HEK293 (cell line): ENCODE measurements at regions not wholly inside any gene's neighbourhood (a gene's known extent, or its start where the extent isn't known, plus 50 kb on each side); places are given as distances from the start of the nearest gene placed in this dataset.

ENCODE experiments used
- CTCF ChIA-PET: fragments of 350-600 bp; formaldehyde crosslinking; extraction: SDS; loops from one replicate; lab custom pipeline; 2021; ENCODE audit warnings: antibody characterized with exemption; lab: Yijun Ruan, JAX
- POLR2A ChIA-PET: fragments of 300-600 bp; formaldehyde crosslinking; extraction: SDS; loops from one replicate; lab custom pipeline; 2020; ENCODE audit warnings: antibody characterized with exemption, inconsistent platforms; lab: Yijun Ruan, JAX
- H3K27ac ChIP-seq: fragments of 200-500 bp; sonication (Bioruptor generic); 2 replicates; pipeline ENCODE4 v1.5.1; 2014; ENCODE audit warnings: low read depth, low read length, control low read depth, inconsistent platforms; ENCODE audit errors: extremely low read depth
- H3K36me3 ChIP-seq, 2 experiments: fragments of 200-500 bp in 1 of 2; sonication (Bioruptor generic) in 1 of 2; 1 replicate in 1 of 2; 2 replicates in 1 of 2; pipeline ENCODE4 v1.5.1; 2014 to 2017; ENCODE audit warnings: inconsistent platforms in 2 of 2, low read length in 2 of 2; ENCODE audit not compliant: control insufficient read depth in 2 of 2, insufficient read depth in 1 of 2
- H3K4me1 ChIP-seq: fragments of 200-500 bp; sonication (Bioruptor generic); 2 replicates; pipeline ENCODE4 v1.5.1; 2014; ENCODE audit warnings: mild to moderate bottlenecking, low read length, inconsistent platforms; ENCODE audit not compliant: control insufficient read depth, insufficient read depth
- H3K4me3 ChIP-seq: 2 replicates; pipeline ENCODE4 v1.5.1; 2011; ENCODE audit warnings: low read depth, mild to moderate bottlenecking, control low read depth, low read length, moderate library complexity
- H3K9me3 ChIP-seq: fragments of 200-500 bp; sonication (Bioruptor generic); 2 replicates; pipeline ENCODE4 v1.5.1; 2014; ENCODE audit warnings: low read depth, low read length, inconsistent platforms; ENCODE audit not compliant: control insufficient read depth, insufficient read depth
- KLF9 ChIP-seq: fragments of 450-650 bp; formaldehyde crosslinking; IDR thresholded peaks from 2 replicates; pipeline ENCODE4 v1.5.1; 2016; ENCODE audit warnings: missing biosample characterization, missing genetic modification characterization, low read depth
- MZF1 ChIP-seq: fragments of 450-650 bp; formaldehyde crosslinking; IDR thresholded peaks from 2 replicates; pipeline ENCODE4 v1.5.1; 2017; ENCODE audit warnings: missing biosample characterization, missing genetic modification characterization, borderline replicate concordance
- PRDM1 ChIP-seq: fragments of 450-650 bp; formaldehyde crosslinking; IDR thresholded peaks from 2 replicates; pipeline ENCODE4; 2016; ENCODE audit warnings: missing biosample characterization, missing genetic modification characterization
- RBAK ChIP-seq: fragments of 450-650 bp; formaldehyde crosslinking; IDR thresholded peaks from 2 replicates; pipeline ENCODE4 v1.5.1; 2016; ENCODE audit warnings: missing biosample characterization, missing genetic modification characterization
- REPIN1 ChIP-seq: fragments of 450-650 bp; formaldehyde crosslinking; IDR thresholded peaks from 2 replicates; pipeline ENCODE4 v1.5.1; 2017; ENCODE audit warnings: missing biosample characterization, missing genetic modification characterization, low read depth
- SALL2 ChIP-seq: fragments of 450-650 bp; formaldehyde crosslinking; IDR thresholded peaks from 2 replicates; pipeline ENCODE4 v1.5.0; 2017; ENCODE audit warnings: missing biosample characterization, mild to moderate bottlenecking, missing genetic modification characterization, borderline replicate concordance
- SP7 ChIP-seq: fragments of 450-650 bp; formaldehyde crosslinking; IDR thresholded peaks from 2 replicates; pipeline ENCODE4 v1.5.1; 2016; ENCODE audit warnings: missing biosample characterization, missing genetic modification characterization
- WT1 ChIP-seq: fragments of 450-650 bp; formaldehyde crosslinking; IDR thresholded peaks from 2 replicates; pipeline ENCODE4 v1.5.1; 2016; ENCODE audit warnings: missing biosample characterization, missing genetic modification characterization
- ZBTB20 ChIP-seq: fragments of 450-650 bp; formaldehyde crosslinking; IDR thresholded peaks from 2 replicates; pipeline ENCODE4 v1.5.1; 2016; ENCODE audit warnings: missing biosample characterization, missing genetic modification characterization
- ZNF132 ChIP-seq: fragments of 450-650 bp; formaldehyde crosslinking; IDR thresholded peaks from 2 replicates; pipeline ENCODE4 v1.5.1; 2017; ENCODE audit warnings: missing biosample characterization, missing genetic modification characterization, borderline replicate concordance
- ZNF174 ChIP-seq: fragments of 450-650 bp; formaldehyde crosslinking; IDR thresholded peaks from 2 replicates; pipeline ENCODE4 v1.5.0; 2017; ENCODE audit warnings: missing biosample characterization, mild to moderate bottlenecking, missing genetic modification characterization
- ZNF184 ChIP-seq: fragments of 450-650 bp; IDR thresholded peaks from 2 replicates; pipeline ENCODE4 v1.5.1; 2018; ENCODE audit warnings: missing biosample characterization, mild to moderate bottlenecking, missing genetic modification characterization
- ZNF19 ChIP-seq: fragments of 450-650 bp; formaldehyde crosslinking; IDR thresholded peaks from 2 replicates; pipeline ENCODE4; 2016; ENCODE audit warnings: missing biosample characterization, missing genetic modification characterization, low read depth
- ZNF530 ChIP-seq: fragments of 450-650 bp; formaldehyde crosslinking; IDR thresholded peaks from 2 replicates; pipeline ENCODE4 v1.5.1; 2016; ENCODE audit warnings: low read depth, missing biosample characterization, missing genetic modification characterization
- ZNF561 ChIP-seq: fragments of 450-650 bp; IDR thresholded peaks from 2 replicates; pipeline ENCODE4 v1.5.1; 2018; ENCODE audit warnings: missing biosample characterization, missing genetic modification characterization, borderline replicate concordance
- ZNF571 ChIP-seq: fragments of 450-650 bp; formaldehyde crosslinking; IDR thresholded peaks from 2 replicates; pipeline ENCODE4 v1.5.0; 2017; ENCODE audit warnings: missing biosample characterization, missing genetic modification characterization
- ZNF623 ChIP-seq: fragments of 450-650 bp; formaldehyde crosslinking; IDR thresholded peaks from 2 replicates; pipeline ENCODE4 v1.5.1; 2016; ENCODE audit warnings: missing biosample characterization, missing genetic modification characterization
- ZNF707 ChIP-seq: fragments of 450-650 bp; formaldehyde crosslinking; IDR thresholded peaks from 2 replicates; pipeline ENCODE4 v1.5.1; 2016; ENCODE audit warnings: missing biosample characterization, missing genetic modification characterization
- ZSCAN30 ChIP-seq: fragments of 450-650 bp; IDR thresholded peaks from 2 replicates; pipeline ENCODE4 v1.5.1; 2018; ENCODE audit warnings: missing biosample characterization, mild to moderate bottlenecking, missing genetic modification characterization, moderate library complexity
- ZXDB ChIP-seq: fragments of 450-650 bp; formaldehyde crosslinking; IDR thresholded peaks from 2 replicates; pipeline ENCODE4 v1.5.1; 2016; ENCODE audit warnings: missing biosample characterization, missing genetic modification characterization
- TF ChIP-seq, protein P1 (sequence below): fragments of 450-650 bp; formaldehyde crosslinking; IDR thresholded peaks from 2 replicates; pipeline ENCODE4 v1.5.1; 2016; ENCODE audit warnings: missing biosample characterization, missing genetic modification characterization
- TF ChIP-seq, protein P2 (sequence below): fragments of 450-650 bp; formaldehyde crosslinking; IDR thresholded peaks from 2 replicates; pipeline ENCODE4 v1.5.1; 2016; ENCODE audit warnings: missing biosample characterization, missing genetic modification characterization
- TF ChIP-seq, protein P3 (sequence below): fragments of 450-650 bp; formaldehyde crosslinking; IDR thresholded peaks from 2 replicates; pipeline ENCODE4 v1.5.1; 2016; ENCODE audit warnings: missing biosample characterization, missing genetic modification characterization
- TF ChIP-seq, protein P4 (sequence below): fragments of 450-650 bp; formaldehyde crosslinking; IDR thresholded peaks from 2 replicates; pipeline ENCODE4 v1.5.1; 2017; ENCODE audit warnings: missing biosample characterization, missing genetic modification characterization
- TF ChIP-seq, protein P5 (sequence below): fragments of 450-650 bp; formaldehyde crosslinking; conservative IDR thresholded peaks from 2 replicates; pipeline ENCODE4 v1.5.1; 2016; ENCODE audit warnings: low read depth, missing biosample characterization, missing genetic modification characterization

DNA sequence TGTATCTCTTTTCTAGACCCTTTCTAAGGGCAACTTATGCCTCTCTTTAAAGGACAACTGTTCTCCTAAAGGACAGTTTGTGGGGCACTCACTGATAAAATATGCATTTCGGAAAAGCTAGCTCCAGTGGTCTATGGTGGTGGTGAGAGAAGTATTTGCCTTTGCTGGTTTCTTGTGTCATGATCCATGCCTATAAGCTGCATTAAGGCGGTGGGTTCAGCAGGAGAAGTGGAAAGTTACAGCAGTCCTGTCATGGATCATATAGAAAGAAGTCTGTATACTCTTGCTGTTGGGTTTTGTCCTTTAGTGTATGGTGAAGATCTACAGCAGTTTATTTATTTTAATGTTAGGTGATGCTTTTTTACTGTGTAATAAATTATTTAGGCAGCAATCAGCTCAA lies 563.9 kb upstream of the PSMD7 start:
- no peaks in the 10 kb centered on the region for H3K4me1 ChIP-seq
- no peak for TF ChIP-seq ZNF561 (tag by site-specific recombination)
- TF ChIP-seq, protein P1, sequence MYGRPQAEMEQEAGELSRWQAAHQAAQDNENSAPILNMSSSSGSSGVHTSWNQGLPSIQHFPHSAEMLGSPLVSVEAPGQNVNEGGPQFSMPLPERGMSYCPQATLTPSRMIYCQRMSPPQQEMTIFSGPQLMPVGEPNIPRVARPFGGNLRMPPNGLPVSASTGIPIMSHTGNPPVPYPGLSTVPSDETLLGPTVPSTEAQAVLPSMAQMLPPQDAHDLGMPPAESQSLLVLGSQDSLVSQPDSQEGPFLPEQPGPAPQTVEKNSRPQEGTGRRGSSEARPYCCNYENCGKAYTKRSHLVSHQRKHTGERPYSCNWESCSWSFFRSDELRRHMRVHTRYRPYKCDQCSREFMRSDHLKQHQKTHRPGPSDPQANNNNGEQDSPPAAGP: no peak
- no peak for TF ChIP-seq ZSCAN30
- TF ChIP-seq ZBTB20 (tag by site-specific recombination): no peak
- no peak for TF ChIP-seq ZNF530 (tag by site-specific recombination)
- TF ChIP-seq RBAK: no peak
- TF ChIP-seq ZNF571 (tag by site-specific recombination): no peak
- TF ChIP-seq ZNF707 (tag by site-specific recombination): no peak
- no peak for TF ChIP-seq SP7 (tag by site-specific recombination)
- TF ChIP-seq, protein P2, sequence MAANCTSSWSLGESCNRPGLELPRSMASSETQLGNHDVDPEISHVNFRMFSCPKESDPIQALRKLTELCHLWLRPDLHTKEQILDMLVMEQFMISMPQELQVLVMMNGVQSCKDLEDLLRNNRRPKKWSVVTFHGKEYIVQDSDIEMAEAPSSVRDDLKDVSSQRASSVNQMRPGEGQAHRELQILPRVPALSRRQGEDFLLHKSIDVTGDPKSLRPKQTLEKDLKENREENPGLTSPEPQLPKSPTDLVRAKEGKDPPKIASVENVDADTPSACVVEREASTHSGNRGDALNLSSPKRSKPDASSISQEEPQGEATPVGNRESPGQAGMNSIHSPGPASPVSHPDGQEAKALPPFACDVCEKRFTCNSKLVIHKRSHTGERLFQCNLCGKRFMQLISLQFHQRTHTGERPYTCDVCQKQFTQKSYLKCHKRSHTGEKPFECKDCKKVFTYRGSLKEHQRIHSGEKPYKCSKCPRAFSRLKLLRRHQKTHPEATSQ (tag by site-specific recombination): no peak
- no peak for TF ChIP-seq SALL2
- TF ChIP-seq, all 188 proteins: peak for 0
- no peak overlapping the region for H3K4me3 ChIP-seq
- CTCF ChIA-PET: interaction anchor here (1.4 kb wide), 1 partner anchor 146 kb away, joined by 6 read pairs; no protein-coding TSS in a partner anchor
- H3K9me3 ChIP-seq: no peaks in the 10 kb centered on the region
- no peak overlapping the region for H3K27ac ChIP-seq
- POLR2A ChIA-PET: no interaction called here
- no peaks in the 10 kb centered on the region for H3K36me3 ChIP-seq

DNA sequence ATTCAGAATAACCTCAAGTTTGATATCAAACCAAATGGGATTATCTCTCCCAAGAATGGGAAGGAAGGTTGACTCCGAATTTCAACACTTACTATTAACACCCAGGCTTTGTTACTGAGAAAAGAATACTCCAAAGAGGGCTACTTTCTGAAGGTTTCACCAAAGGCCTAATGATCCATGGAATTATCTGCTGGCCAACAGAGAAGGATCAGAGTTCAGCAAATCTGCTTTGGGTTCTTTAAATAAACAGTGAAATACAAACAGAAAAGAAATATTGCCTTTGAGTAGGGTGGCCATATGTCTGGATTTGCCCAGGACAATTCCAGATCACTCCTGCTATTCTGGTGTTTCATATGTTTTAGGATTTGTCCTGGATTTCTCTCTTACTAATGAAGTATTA lies 564.5 kb upstream of the PSMD7 start:
- POLR2A ChIA-PET: no interaction called here
- CTCF ChIA-PET: no interaction called here
- no peak overlapping the region for H3K4me3 ChIP-seq
- no peak overlapping the region for H3K27ac ChIP-seq
- no peaks in the 10 kb centered on the region for H3K4me1 ChIP-seq
- no peaks in the 10 kb centered on the region for H3K36me3 ChIP-seq
- TF ChIP-seq, protein P3, sequence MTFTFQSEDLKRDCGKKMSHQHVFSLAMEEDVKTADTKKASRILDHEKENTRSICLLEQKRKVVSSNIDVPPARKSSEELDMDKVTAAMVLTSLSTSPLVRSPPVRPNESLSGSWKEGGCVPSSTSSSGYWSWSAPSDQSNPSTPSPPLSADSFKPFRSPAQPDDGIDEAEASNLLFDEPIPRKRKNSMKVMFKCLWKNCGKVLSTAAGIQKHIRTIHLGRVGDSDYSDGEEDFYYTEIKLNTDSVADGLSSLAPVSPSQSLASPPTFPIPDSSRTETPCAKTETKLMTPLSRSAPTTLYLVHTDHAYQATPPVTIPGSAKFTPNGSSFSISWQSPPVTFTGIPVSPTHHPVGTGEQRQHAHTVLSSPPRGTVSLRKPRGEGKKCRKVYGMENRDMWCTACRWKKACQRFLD: no peak
- TF ChIP-seq KLF9 (tag by site-specific recombination): no peak
- no peak for TF ChIP-seq ZNF623 (tag by site-specific recombination)
- TF ChIP-seq ZXDB (tag by site-specific recombination): no peak
- no peak for TF ChIP-seq MZF1 (tag by site-specific recombination)
- no peak for TF ChIP-seq PRDM1 (tag by site-specific recombination)
- no peaks in the 10 kb centered on the region for H3K9me3 ChIP-seq

DNA sequence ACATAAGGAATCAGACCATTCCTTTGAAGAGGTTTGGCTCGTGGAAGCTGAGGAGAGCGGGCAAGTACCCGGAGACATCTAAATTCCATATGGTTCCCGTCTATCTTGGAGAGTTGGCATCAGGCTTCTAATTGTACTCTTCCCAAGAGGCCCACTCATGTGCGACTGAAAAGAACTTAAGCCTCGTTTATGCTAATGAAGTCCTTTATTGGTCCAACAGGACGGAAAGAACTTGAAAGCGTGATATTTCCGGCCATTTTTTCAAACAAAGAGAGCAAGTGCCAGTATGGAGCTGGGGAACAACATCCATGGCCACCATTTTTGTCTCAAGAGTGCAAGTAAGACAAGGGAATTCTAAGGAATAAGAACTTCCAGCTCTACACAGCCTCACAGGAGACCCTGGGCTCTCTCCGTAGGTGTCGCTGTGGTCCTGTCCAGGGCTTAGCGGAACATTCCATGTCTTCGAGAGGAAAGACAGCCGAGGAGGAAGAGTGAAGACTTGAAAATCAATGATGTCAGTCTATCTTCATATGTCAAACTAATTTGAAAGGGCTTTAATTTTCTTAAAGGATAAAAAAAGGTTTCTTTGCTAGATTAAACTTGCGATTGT lies 566.0 kb upstream of the PSMD7 start:
- ChIA-PET POLR2A (interaction anchor here (0.6 kb wide), 1 partner anchor 583 kb away, joined by 6 read pairs; no protein-coding TSS in a partner anchor), CTCF (no interaction called here)
- H3K36me3 ChIP-seq: no peaks in the 10 kb centered on the region
- TF ChIP-seq, protein P4, sequence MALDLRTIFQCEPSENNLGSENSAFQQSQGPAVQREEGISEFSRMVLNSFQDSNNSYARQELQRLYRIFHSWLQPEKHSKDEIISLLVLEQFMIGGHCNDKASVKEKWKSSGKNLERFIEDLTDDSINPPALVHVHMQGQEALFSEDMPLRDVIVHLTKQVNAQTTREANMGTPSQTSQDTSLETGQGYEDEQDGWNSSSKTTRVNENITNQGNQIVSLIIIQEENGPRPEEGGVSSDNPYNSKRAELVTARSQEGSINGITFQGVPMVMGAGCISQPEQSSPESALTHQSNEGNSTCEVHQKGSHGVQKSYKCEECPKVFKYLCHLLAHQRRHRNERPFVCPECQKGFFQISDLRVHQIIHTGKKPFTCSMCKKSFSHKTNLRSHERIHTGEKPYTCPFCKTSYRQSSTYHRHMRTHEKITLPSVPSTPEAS: no peak
- TF ChIP-seq RBAK (no peak), ZNF132 (tag by site-specific recombination) (no peak), ZNF174 (tag by site-specific recombination) (no peak), WT1 (no peak), ZNF19 (tag by site-specific recombination) (no peak), ZXDB (tag by site-specific recombination) (no peak), ZNF184 (no peak), REPIN1 (no peak)
- TF ChIP-seq, protein P5, sequence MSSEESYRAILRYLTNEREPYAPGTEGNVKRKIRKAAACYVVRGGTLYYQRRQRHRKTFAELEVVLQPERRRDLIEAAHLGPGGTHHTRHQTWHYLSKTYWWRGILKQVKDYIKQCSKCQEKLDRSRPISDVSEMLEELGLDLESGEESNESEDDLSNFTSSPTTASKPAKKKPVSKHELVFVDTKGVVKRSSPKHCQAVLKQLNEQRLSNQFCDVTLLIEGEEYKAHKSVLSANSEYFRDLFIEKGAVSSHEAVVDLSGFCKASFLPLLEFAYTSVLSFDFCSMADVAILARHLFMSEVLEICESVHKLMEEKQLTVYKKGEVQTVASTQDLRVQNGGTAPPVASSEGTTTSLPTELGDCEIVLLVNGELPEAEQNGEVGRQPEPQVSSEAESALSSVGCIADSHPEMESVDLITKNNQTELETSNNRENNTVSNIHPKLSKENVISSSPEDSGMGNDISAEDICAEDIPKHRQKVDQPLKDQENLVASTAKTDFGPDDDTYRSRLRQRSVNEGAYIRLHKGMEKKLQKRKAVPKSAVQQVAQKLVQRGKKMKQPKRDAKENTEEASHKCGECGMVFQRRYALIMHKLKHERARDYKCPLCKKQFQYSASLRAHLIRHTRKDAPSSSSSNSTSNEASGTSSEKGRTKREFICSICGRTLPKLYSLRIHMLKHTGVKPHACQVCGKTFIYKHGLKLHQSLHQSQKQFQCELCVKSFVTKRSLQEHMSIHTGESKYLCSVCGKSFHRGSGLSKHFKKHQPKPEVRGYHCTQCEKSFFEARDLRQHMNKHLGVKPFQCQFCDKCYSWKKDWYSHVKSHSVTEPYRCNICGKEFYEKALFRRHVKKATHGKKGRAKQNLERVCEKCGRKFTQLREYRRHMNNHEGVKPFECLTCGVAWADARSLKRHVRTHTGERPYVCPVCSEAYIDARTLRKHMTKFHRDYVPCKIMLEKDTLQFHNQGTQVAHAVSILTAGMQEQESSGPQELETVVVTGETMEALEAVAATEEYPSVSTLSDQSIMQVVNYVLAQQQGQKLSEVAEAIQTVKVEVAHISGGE (tag by site-specific recombination): no peak

More for the DNA sequence above, 566.0 kb upstream of the PSMD7 start:
- Histone ChIP-seq H3K4me3 (no peak overlapping the region), H3K9me3 (no peaks in the 10 kb centered on the region), H3K4me1 (no peaks in the 10 kb centered on the region), H3K27ac (no peak overlapping the region)
